Activated CD8-positive, alpha-beta T cell treated with anti-CD3 and anti-CD28 coated beads for 36 hours (primary cell): ENCODE measurements at regions not wholly inside any gene's neighbourhood (a gene's known extent, or its start where the extent isn't known, plus 50 kb on each side); places are given as distances from the start of the nearest gene placed in this dataset.

Source experiments
- ATAC-seq: fragments of 200-7000 bp; cut with Tn5 transposase; one replicate; pipeline ENCODE4 v1.10.0; 2021; ENCODE audit warnings: mild to moderate bottlenecking, moderate library complexity
- CTCF ChIA-PET: fragments of 350-600 bp; sonication (Branson Sonifier 250); formaldehyde crosslinking; loops from one replicate; lab custom pipeline; 2021; ENCODE audit warnings: antibody characterized with exemption; lab: Charles Lee
- POLR2A ChIA-PET: fragments of 350-600 bp; sonication (Branson Sonifier 250); formaldehyde crosslinking; loops from one replicate; lab custom pipeline; 2021; ENCODE audit warnings: antibody characterized with exemption; lab: Charles Lee
- DNase-seq: peaks from one replicate; pipeline ENCODE4 v3.0.0-alpha.2; 2020
- H3K27ac Mint-ChIP-seq: one replicate; pipeline ENCODE4 v1.8.0; 2021; ENCODE audit warnings: mild to moderate bottlenecking, mixed read lengths
- H3K27me3 Mint-ChIP-seq: one replicate; pipeline ENCODE4 v1.8.0; 2021; ENCODE audit warnings: mixed read lengths
- H3K36me3 Mint-ChIP-seq: one replicate; pipeline ENCODE4 v1.8.0; 2021; ENCODE audit warnings: low read depth, mixed read lengths
- H3K4me1 Mint-ChIP-seq: one replicate; pipeline ENCODE4 v1.8.0; 2021; ENCODE audit warnings: low read depth, mixed read lengths
- H3K4me3 Mint-ChIP-seq: one replicate; pipeline ENCODE4 v1.8.0; 2021; ENCODE audit warnings: mild to moderate bottlenecking, moderate library complexity, mixed read lengths
- H3K9me3 Mint-ChIP-seq: one replicate; pipeline ENCODE4 v1.8.0; 2021; ENCODE audit warnings: mixed read lengths
- intact Hi-C: fragments of 100-400 bp; cut with micrococcal nuclease; formaldehyde crosslinking; loops from one replicate; pipeline ENCODE4 v1.10.0; 2022
- TF ChIP-seq, protein P1 (sequence below): fragments of 200-600 bp; IDR thresholded peaks from one replicate; pipeline ENCODE4 v1.8.0; 2022; ENCODE audit warnings: antibody characterized with exemption, mild to moderate bottlenecking

DNA sequence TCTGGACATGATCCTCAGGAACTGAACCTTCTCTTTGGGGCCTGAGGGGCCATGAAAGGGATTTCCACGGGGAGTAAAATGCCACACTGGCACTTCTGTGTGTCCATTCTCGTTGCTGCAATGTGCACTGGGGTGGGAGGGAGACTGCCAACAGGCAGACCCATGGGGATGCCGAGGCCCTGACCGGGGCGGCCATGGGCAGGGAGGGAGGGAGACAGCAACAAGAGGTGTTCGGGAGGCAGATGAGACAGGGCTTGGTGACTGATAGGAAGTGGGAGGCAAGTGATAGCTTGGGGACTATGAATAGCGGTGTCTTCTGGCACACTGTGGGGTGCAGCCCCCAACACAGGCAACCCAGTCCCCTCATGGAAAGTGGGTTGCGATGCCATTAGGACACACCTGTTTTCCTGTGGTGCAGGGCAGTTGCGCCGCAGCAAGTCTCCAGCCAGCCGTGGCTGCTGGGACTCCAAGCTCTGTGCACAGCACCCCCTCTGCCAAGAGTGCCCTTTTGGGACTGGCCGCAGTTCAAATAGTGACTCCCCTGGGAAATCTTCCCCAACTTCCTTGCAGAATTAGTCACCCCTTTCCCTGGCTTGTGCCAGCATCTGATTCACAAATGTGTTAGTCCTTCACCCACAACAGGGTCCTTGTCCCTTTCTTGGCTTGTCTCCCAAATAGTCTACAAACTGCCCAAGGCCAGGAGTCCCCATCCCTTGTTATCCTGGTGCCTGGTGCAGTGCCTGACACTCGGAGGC, 88.8 kb downstream of the CHST1 start:
- no peaks in the 10 kb centered on the region for H3K36me3 Mint-ChIP-seq
- H3K4me3 Mint-ChIP-seq: no peak overlapping the region
- TF ChIP-seq, protein P1, sequence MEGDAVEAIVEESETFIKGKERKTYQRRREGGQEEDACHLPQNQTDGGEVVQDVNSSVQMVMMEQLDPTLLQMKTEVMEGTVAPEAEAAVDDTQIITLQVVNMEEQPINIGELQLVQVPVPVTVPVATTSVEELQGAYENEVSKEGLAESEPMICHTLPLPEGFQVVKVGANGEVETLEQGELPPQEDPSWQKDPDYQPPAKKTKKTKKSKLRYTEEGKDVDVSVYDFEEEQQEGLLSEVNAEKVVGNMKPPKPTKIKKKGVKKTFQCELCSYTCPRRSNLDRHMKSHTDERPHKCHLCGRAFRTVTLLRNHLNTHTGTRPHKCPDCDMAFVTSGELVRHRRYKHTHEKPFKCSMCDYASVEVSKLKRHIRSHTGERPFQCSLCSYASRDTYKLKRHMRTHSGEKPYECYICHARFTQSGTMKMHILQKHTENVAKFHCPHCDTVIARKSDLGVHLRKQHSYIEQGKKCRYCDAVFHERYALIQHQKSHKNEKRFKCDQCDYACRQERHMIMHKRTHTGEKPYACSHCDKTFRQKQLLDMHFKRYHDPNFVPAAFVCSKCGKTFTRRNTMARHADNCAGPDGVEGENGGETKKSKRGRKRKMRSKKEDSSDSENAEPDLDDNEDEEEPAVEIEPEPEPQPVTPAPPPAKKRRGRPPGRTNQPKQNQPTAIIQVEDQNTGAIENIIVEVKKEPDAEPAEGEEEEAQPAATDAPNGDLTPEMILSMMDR: no peak
- ATAC-seq (no peak), DNase-seq (no peak)
- no peak overlapping the region for H3K27ac Mint-ChIP-seq
- intact Hi-C loops: no loop called here
- no peaks in the 10 kb centered on the region for H3K9me3 Mint-ChIP-seq
- H3K27me3 Mint-ChIP-seq: peaks cover 14% of the 10 kb centered on the region
- POLR2A ChIA-PET: no interaction called here
- H3K4me1 Mint-ChIP-seq: no peaks in the 10 kb centered on the region
- CTCF ChIA-PET: no interaction called here

DNA sequence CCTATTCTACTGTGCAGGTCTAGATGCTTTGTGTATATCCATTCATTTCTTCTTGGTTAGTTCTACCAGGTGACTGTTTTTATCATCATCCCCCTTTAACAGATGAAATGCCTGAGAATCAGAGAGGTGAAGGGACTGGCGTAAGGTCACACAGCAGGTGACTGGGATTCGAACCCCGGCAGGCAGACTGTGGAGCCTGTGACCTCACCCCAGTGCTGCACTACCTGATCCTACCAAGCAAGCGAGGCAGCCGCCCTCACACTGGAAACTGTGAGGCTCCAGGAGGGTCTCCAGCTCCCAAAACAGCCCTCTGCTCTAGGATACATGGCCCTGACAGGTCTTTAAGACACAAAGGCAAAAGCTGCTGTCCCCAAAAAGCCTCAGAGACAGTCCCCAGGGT, 91.7 kb downstream of the CHST1 start:
- Mint-ChIP-seq H3K4me1 (no peaks in the 10 kb centered on the region), H3K27ac (no peak overlapping the region), H3K27me3 (peaks cover 3% of the 10 kb centered on the region), H3K9me3 (no peaks in the 10 kb centered on the region), H3K4me3 (no peak overlapping the region), H3K36me3 (no peaks in the 10 kb centered on the region)
- ATAC-seq: no peak
- TF ChIP-seq, protein P1: no peak
- ChIA-PET CTCF (no interaction called here), POLR2A (no interaction called here)
- DNase-seq: no peak
- intact Hi-C loops: no loop called here

DNA sequence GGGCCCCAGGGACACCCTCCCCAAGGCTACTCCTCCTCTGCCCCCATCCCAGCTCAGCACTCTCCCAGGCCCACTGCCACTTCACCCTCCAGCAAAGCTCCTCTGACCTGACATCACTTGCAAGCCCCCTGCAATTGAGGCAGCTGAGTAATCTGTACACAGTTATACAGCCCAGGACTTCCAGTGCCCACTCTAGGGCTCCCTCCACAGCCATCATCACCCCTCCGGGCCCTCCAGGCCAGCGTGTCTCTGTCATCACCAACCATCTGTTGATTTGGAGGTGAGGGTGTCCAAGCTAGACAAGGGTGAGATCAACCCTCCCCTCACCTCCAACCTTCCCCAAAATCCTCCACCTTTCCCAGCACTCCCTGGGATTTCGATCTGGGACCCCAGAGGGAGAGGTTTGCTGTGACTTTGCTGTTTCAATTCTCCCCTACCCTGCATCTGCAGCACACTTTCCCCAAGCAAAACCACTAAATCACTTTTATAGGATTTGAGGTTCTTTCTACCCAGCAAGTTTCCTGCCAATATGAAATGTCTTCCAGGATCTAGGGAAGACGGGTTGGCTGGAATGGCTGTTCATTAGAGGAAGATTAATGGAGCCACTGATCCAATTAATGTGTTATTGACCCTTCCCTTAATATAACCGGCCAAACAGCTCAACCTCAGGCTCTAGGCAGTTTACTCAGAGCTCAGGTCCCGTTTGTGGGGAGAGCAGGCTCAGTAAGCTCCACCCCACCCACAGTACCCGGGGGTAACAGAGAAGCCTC, 92.9 kb downstream of the CHST1 start:
- ChIA-PET CTCF (interaction anchor here (1.2 kb wide), 1 partner anchor 199 kb away, joined by 3 read pairs; no protein-coding TSS in a partner anchor), POLR2A (no interaction called here)
- DNase-seq (no peak), ATAC-seq (no peak)
- H3K4me1 Mint-ChIP-seq: no peaks in the 10 kb centered on the region
- intact Hi-C loops: no loop called here
- TF ChIP-seq, protein P1: no peak
- no peaks in the 10 kb centered on the region for H3K9me3 Mint-ChIP-seq
- peaks cover 3% of the 10 kb centered on the region for H3K27me3 Mint-ChIP-seq
- H3K36me3 Mint-ChIP-seq: no peaks in the 10 kb centered on the region
- no peak overlapping the region for H3K27ac Mint-ChIP-seq
- no peak overlapping the region for H3K4me3 Mint-ChIP-seq

DNA sequence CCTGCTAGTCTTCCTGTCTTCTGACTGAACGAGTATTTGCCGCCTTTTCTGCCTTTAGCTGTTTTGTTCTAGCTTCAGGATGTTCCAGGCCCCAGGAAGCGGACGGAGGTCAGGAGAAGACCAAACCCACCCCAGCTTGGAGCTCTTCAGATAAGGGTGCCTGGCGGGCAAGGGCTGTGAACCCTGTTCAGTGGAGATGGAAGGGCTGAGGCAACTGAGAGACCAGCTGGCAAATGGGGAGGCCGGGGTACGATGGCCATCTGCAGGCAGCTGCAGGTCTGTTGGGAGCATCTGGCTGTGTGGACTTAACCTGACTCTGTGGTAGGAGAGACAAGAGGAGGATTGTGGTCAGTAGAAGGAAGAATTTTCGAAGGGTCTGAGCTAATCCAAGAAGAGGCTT, 95.6 kb downstream of the CHST1 start:
- DNase-seq: no peak
- no peak for ATAC-seq
- ChIA-PET CTCF (no interaction called here), POLR2A (no interaction called here)
- Mint-ChIP-seq H3K27ac (no peak overlapping the region), H3K36me3 (no peaks in the 10 kb centered on the region), H3K4me1 (no peaks in the 10 kb centered on the region), H3K9me3 (no peaks in the 10 kb centered on the region), H3K4me3 (no peak overlapping the region), H3K27me3 (peaks cover 3% of the 10 kb centered on the region)
- intact Hi-C loops: no loop called here
- TF ChIP-seq, protein P1: no peak

DNA sequence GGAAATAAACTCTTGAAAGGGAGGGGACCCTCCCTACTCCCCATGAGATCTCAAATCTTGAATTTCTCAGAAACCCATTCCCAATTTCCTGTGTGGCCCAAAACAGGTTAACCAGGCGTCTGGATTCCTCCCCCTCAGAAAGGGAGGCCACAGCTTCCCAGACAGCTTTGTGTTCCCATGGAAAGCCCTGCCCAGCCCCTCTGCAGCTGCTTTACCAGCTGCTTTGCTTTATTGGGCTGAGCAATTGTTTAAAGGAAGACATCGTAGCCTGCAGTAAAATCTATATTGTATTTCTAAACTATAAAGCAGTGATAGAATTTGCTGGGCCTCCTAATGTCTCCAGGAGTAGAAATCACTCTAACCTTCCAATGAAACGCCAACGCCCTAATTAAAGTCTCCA, 97.4 kb downstream of the CHST1 start:
- TF ChIP-seq, protein P1: no peak
- CTCF ChIA-PET: interaction anchor here (0.6 to 1.3 kb wide), 2 partner anchors 203 to 229 kb away, joined by 3 to 5 read pairs; no protein-coding TSS in a partner anchor
- Mint-ChIP-seq H3K27me3 (peaks cover 2% of the 10 kb centered on the region), H3K36me3 (no peaks in the 10 kb centered on the region), H3K4me3 (no peak overlapping the region), H3K9me3 (no peaks in the 10 kb centered on the region), H3K27ac (no peak overlapping the region), H3K4me1 (no peaks in the 10 kb centered on the region)
- POLR2A ChIA-PET: no interaction called here
- DNase-seq: no peak
- no peak for ATAC-seq
- intact Hi-C loops: no loop called here
